ENCODE measurements at regions not wholly inside any gene's neighbourhood (a gene's known extent, or its start where the extent isn't known, plus 50 kb on each side); places are given as distances from the start of the nearest gene placed in this dataset.
"Not testable (repeated sequence)": the region's sequence is repeated elsewhere in the genome, so short reads cannot be mapped to it uniquely, and the experiment has no call there.

- Mint-ChIP-seq H3K27me3 (ENCODE audit: low read depth in 2 of 2) (no peaks in the 10 kb centered on the region), H3K4me3 (no peak overlapping the region), H3K36me3 (peaks cover 10% of the 10 kb centered on the region), H3K4me1 (no peaks in the 10 kb centered on the region), H3K9me3 (peaks cover 19% of the 10 kb centered on the region in 2 donors), H3K27ac (no peak overlapping the region)
- H3K4me3 ChIP-seq (ENCODE audit: low read length), result no peak overlapping the region
- no peaks in the 10 kb centered on the region for H3K4me1 ChIP-seq (ENCODE audit: control insufficient read depth, insufficient read depth, low read length)
- intact Hi-C loops (cut with micrococcal nuclease), result no loop called here
- no peak for ATAC-seq
- TF ChIP-seq CTCF (IDR thresholded peaks at IDR 0.05), result no peak
- no peaks in the 10 kb centered on the region for H3K27me3 ChIP-seq (ENCODE audit: control insufficient read depth, insufficient read depth, low read length)
- H3K9me3 ChIP-seq (ENCODE audit: control insufficient read depth, insufficient read depth, low read length), result peaks cover 14% of the 10 kb centered on the region
- H3K27ac ChIP-seq (ENCODE audit: low read length), result no peak overlapping the region
- no peaks in the 10 kb centered on the region for H3K36me3 ChIP-seq (ENCODE audit: control insufficient read depth, insufficient read depth, low read length)
- DNase-seq, result no peak
Observed at GRCh38 chr16:35214840-35215239, 1755.4 kb downstream of the TP53TG3F start.

- WGBS (ENCODE audit: insufficient coverage), result 93% methylated on average over 2 of the region's 3 CpGs
- H3K27ac Mint-ChIP-seq, result no peak overlapping the region
- ATAC-seq, result no peak
- Histone ChIP-seq H3K4me1 (ENCODE audit: control insufficient read depth, insufficient read depth, low read length) (no peaks in the 10 kb centered on the region), H3K36me3 (ENCODE audit: control insufficient read depth, insufficient read depth, low read length) (no peaks in the 10 kb centered on the region), H3K27ac (ENCODE audit: low read length) (no peak overlapping the region), H3K9me3 (ENCODE audit: control insufficient read depth, insufficient read depth, low read length) (peaks cover 14% of the 10 kb centered on the region), H3K27me3 (ENCODE audit: control insufficient read depth, insufficient read depth, low read length) (no peaks in the 10 kb centered on the region), H3K4me3 (ENCODE audit: low read length) (no peak overlapping the region)
- H3K4me3 Mint-ChIP-seq, result no peak overlapping the region
- H3K9me3 Mint-ChIP-seq, result peaks cover 15 to 16% of the 10 kb centered on the region in 2 donors
- TF ChIP-seq CTCF (IDR thresholded peaks at IDR 0.05), result no peak
- no peaks in the 10 kb centered on the region for H3K4me1 Mint-ChIP-seq
- intact Hi-C loops (cut with micrococcal nuclease), result no loop called here
- DNase-seq, result no peak
- no peaks in the 10 kb centered on the region for H3K27me3 Mint-ChIP-seq (ENCODE audit: low read depth in 2 of 2)
- peaks cover 6% of the 10 kb centered on the region for H3K36me3 Mint-ChIP-seq
Observed at GRCh38 chr16:35215287-35215686, 1755.9 kb downstream of the TP53TG3F start.

GRCh38 chr16:35216261-35216660 lies 1756.8 kb downstream of the TP53TG3F start:
- H3K4me3 ChIP-seq (ENCODE audit: low read length); H3K27me3 ChIP-seq (ENCODE audit: control insufficient read depth, insufficient read depth, low read length); H3K4me1 ChIP-seq (ENCODE audit: control insufficient read depth, insufficient read depth, low read length); ATAC-seq; H3K4me3 Mint-ChIP-seq; H3K27ac ChIP-seq (ENCODE audit: low read length); H3K27ac Mint-ChIP-seq; H3K36me3 Mint-ChIP-seq; H3K4me1 Mint-ChIP-seq; H3K27me3 Mint-ChIP-seq (ENCODE audit: low read depth in 2 of 2); H3K36me3 ChIP-seq (ENCODE audit: control insufficient read depth, insufficient read depth, low read length); intact Hi-C loops (cut with micrococcal nuclease); DNase-seq: not testable (repeated sequence)
- peaks cover 14% of the 10 kb centered on the region for H3K9me3 ChIP-seq (ENCODE audit: control insufficient read depth, insufficient read depth, low read length)
- WGBS (ENCODE audit: insufficient coverage), result 81% methylated on average over 6 of the region's 6 CpGs
- H3K9me3 Mint-ChIP-seq, result peaks cover 10 to 16% of the 10 kb centered on the region in 2 donors

- WGBS (ENCODE audit: insufficient coverage), result 85% methylated on average over 32 of the region's 32 CpGs
- H3K4me1 Mint-ChIP-seq, result no peaks in the 10 kb centered on the region
- no peak overlapping the region for H3K27ac Mint-ChIP-seq
- no peak for DNase-seq
- no peaks in the 10 kb centered on the region for H3K27me3 Mint-ChIP-seq (ENCODE audit: low read depth in 2 of 2)
- ATAC-seq, result no peak
- H3K4me3 Mint-ChIP-seq, result no peak overlapping the region
- no peaks in the 10 kb centered on the region for H3K4me1 ChIP-seq (ENCODE audit: control insufficient read depth, insufficient read depth, low read length)
- H3K27me3 ChIP-seq (ENCODE audit: control insufficient read depth, insufficient read depth, low read length), result no peaks in the 10 kb centered on the region
- H3K9me3 ChIP-seq (ENCODE audit: control insufficient read depth, insufficient read depth, low read length), result peaks cover 13% of the 10 kb centered on the region
- H3K36me3 Mint-ChIP-seq, result peaks cover 12% of the 10 kb centered on the region
- H3K36me3 ChIP-seq (ENCODE audit: control insufficient read depth, insufficient read depth, low read length), result no peaks in the 10 kb centered on the region
- no peak overlapping the region for H3K4me3 ChIP-seq (ENCODE audit: low read length)
- no peak for TF ChIP-seq CTCF (IDR thresholded peaks at IDR 0.05)
- H3K27ac ChIP-seq (ENCODE audit: low read length), result no peak overlapping the region
- peaks cover 10 to 18% of the 10 kb centered on the region in 2 donors for H3K9me3 Mint-ChIP-seq
- intact Hi-C loops (cut with micrococcal nuclease), result no loop called here
Observed at GRCh38 chr16:35221482-35222185, 1762.2 kb downstream of the TP53TG3F start.

All from natural killer cell (primary cell).